Neural cell (in vitro differentiated cells): ENCODE measurements at regions not wholly inside any gene's neighbourhood (a gene's known extent, or its start where the extent isn't known, plus 50 kb on each side); places are given as distances from the start of the nearest gene placed in this dataset.

Experiments
- EZH2 ChIP-seq: fragments of 200-600, 300-800 bp; shearing (Covaris generic), sonication (generic); IDR thresholded peaks from 2 replicates; pipeline ENCODE4 v1.6.1; 2014; ENCODE audit warnings: antibody characterized with exemption, low read length, borderline replicate concordance, mild to moderate bottlenecking; ENCODE audit not compliant: insufficient read depth, poor library complexity, severe bottlenecking
- TF ChIP-seq, protein P1 (sequence below): IDR thresholded peaks from 2 replicates; pipeline ENCODE4 v1.6.1; 2012; ENCODE audit warnings: borderline replicate concordance
- TF ChIP-seq, protein P2 (sequence below): fragments of 450-650 bp; IDR thresholded peaks from 2 replicates; pipeline ENCODE4 v1.5.1; 2014; ENCODE audit warnings: antibody characterized with exemption, mild to moderate bottlenecking, moderate library complexity; ENCODE audit not compliant: poor library complexity, severe bottlenecking

DNA sequence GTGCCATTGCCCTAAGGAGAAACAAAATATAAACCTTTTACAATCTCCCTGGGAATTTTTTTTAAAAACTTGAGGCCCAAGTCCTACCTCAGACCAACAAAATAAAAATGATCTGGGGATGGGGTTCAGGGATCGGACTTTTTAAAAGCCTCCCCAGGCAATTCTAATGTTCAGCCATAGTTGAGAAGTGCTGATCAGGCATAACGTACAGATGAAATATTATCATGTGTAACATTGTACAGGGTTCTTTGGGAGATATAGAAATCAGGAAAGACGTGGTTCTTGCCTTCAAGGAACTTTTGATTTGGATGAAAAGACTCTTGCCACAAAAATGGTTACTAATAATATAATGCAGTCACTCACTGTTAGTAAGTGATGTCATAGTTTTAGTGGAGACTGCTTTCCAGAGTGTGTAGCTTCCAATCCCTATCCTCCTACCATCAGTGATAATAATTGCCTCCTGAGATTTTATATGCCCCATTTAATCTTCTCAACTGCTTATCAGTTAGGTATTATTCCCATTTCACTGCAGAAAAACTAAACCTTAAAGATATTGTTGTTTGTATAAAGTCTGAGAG, 135.6 kb downstream of the BRMS1L start:
- TF ChIP-seq, protein P1, sequence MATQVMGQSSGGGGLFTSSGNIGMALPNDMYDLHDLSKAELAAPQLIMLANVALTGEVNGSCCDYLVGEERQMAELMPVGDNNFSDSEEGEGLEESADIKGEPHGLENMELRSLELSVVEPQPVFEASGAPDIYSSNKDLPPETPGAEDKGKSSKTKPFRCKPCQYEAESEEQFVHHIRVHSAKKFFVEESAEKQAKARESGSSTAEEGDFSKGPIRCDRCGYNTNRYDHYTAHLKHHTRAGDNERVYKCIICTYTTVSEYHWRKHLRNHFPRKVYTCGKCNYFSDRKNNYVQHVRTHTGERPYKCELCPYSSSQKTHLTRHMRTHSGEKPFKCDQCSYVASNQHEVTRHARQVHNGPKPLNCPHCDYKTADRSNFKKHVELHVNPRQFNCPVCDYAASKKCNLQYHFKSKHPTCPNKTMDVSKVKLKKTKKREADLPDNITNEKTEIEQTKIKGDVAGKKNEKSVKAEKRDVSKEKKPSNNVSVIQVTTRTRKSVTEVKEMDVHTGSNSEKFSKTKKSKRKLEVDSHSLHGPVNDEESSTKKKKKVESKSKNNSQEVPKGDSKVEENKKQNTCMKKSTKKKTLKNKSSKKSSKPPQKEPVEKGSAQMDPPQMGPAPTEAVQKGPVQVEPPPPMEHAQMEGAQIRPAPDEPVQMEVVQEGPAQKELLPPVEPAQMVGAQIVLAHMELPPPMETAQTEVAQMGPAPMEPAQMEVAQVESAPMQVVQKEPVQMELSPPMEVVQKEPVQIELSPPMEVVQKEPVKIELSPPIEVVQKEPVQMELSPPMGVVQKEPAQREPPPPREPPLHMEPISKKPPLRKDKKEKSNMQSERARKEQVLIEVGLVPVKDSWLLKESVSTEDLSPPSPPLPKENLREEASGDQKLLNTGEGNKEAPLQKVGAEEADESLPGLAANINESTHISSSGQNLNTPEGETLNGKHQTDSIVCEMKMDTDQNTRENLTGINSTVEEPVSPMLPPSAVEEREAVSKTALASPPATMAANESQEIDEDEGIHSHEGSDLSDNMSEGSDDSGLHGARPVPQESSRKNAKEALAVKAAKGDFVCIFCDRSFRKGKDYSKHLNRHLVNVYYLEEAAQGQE = no peak
- TF ChIP-seq EZH2 = no peak
- TF ChIP-seq, protein P2, sequence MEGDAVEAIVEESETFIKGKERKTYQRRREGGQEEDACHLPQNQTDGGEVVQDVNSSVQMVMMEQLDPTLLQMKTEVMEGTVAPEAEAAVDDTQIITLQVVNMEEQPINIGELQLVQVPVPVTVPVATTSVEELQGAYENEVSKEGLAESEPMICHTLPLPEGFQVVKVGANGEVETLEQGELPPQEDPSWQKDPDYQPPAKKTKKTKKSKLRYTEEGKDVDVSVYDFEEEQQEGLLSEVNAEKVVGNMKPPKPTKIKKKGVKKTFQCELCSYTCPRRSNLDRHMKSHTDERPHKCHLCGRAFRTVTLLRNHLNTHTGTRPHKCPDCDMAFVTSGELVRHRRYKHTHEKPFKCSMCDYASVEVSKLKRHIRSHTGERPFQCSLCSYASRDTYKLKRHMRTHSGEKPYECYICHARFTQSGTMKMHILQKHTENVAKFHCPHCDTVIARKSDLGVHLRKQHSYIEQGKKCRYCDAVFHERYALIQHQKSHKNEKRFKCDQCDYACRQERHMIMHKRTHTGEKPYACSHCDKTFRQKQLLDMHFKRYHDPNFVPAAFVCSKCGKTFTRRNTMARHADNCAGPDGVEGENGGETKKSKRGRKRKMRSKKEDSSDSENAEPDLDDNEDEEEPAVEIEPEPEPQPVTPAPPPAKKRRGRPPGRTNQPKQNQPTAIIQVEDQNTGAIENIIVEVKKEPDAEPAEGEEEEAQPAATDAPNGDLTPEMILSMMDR = no peak
